MCF 10A (cell line): ENCODE measurements at regions not wholly inside any gene's neighbourhood (a gene's known extent, or its start where the extent isn't known, plus 50 kb on each side); places are given as distances from the start of the nearest gene placed in this dataset.

ENCODE experiments used
- BruUV-seq: library from RNA; stranded (reverse); fragments of 400-500 nt; replicated peaks from 2 replicates; lab custom pipeline; 2021; lab: Mats Ljungman, UMichigan
- CTCF ChIA-PET: fragments of 300-600 bp; sonication (Branson Sonifier 250); formaldehyde crosslinking; extraction: SDS; loops from one replicate; lab custom pipeline; 2021; ENCODE audit warnings: antibody characterized with exemption, inconsistent platforms; lab: Yijun Ruan, JAX
- POLR2A ChIA-PET: fragments of 300-600, 350-650 bp; sonication (Branson Sonifier 250); formaldehyde crosslinking; extraction: SDS; loops from one replicate; lab custom pipeline; 2020; ENCODE audit warnings: antibody characterized with exemption, inconsistent platforms; lab: Yijun Ruan, JAX
- DNase-seq: peaks from one replicate; pipeline ENCODE4 v3.0.0-alpha.2; 2018; ENCODE audit not compliant: unreplicated experiment
- H3K27ac Mint-ChIP-seq: one replicate; pipeline ENCODE4 v1.8.0; 2022; ENCODE audit warnings: mild to moderate bottlenecking, low read depth, mixed read lengths; ENCODE audit not compliant: unreplicated experiment
- H3K27me3 Mint-ChIP-seq: one replicate; pipeline ENCODE4 v1.8.0; 2022; ENCODE audit warnings: mixed read lengths; ENCODE audit not compliant: insufficient read depth, unreplicated experiment
- H3K36me3 Mint-ChIP-seq: one replicate; pipeline ENCODE4 v1.8.0; 2022; ENCODE audit warnings: mild to moderate bottlenecking, moderate library complexity, mixed read lengths; ENCODE audit not compliant: insufficient read depth, unreplicated experiment
- H3K4me1 Mint-ChIP-seq: one replicate; pipeline ENCODE4 v1.8.0; 2022; ENCODE audit warnings: mixed read lengths; ENCODE audit not compliant: insufficient read depth, unreplicated experiment
- H3K4me3 Mint-ChIP-seq: one replicate; pipeline ENCODE4 v1.8.0; 2022; ENCODE audit warnings: mild to moderate bottlenecking, moderate library complexity, mixed read lengths; ENCODE audit not compliant: unreplicated experiment
- H3K9me3 Mint-ChIP-seq: one replicate; pipeline ENCODE4 v1.8.0; 2022; ENCODE audit warnings: mixed read lengths; ENCODE audit not compliant: unreplicated experiment
- CTCF ChIP-seq: fragments of 200-600 bp; IDR thresholded peaks from one replicate; pipeline ENCODE4 v1.8.0; 2022; ENCODE audit warnings: antibody characterized with exemption, mild to moderate bottlenecking; ENCODE audit not compliant: unreplicated experiment
- intact Hi-C: fragments of 100-400 bp; cut with micrococcal nuclease; formaldehyde crosslinking; loops from 2 replicates; pipeline ENCODE4 v1.14.1; 2022

DNA sequence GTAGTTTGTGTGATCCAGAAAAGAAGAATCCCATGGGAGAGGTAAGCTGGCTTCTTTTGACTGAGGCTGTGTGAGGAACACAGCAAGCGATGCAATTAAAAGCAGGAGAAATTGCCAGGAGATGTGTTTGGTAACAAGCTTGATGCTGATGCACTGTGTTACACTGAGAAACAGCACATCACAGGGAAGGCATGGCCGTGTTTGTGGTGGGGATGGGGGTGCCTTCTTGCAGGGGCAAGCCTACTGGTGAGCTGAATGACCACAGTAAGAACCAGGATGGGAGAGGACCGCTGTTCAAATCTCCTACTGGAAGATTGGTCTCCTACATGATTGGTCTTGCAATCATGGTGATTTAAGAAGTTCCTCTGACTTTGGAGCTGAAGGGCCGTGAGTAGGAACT is 477.7 kb upstream of the HS6ST1 start:
- Mint-ChIP-seq H3K4me1 (no peaks in the 10 kb centered on the region), H3K36me3 (no peaks in the 10 kb centered on the region), H3K27ac (no peak overlapping the region), H3K27me3 (no peaks in the 10 kb centered on the region), H3K4me3 (no peak overlapping the region), H3K9me3 (no peaks in the 10 kb centered on the region)
- ChIA-PET CTCF (no interaction called here), POLR2A (interaction anchor here (0.7 kb wide), 1 partner anchor 162 kb away, joined by 3 read pairs; no protein-coding TSS in a partner anchor)
- BruUV-seq, result no TSS peak
- no peak for DNase-seq
- intact Hi-C loops, result no loop called here
- no peak for TF ChIP-seq CTCF

- intact Hi-C loops, result no loop called here
- no peaks in the 10 kb centered on the region for H3K27me3 Mint-ChIP-seq
- no peaks in the 10 kb centered on the region for H3K9me3 Mint-ChIP-seq
- CTCF ChIA-PET, result interaction anchor here (2.1 kb wide), 1 partner anchor 41 kb away, joined by 4 read pairs; no protein-coding TSS in a partner anchor
- no peak for TF ChIP-seq CTCF
- no peaks in the 10 kb centered on the region for H3K36me3 Mint-ChIP-seq
- BruUV-seq, result no TSS peak
- no peak overlapping the region for H3K27ac Mint-ChIP-seq
- no peaks in the 10 kb centered on the region for H3K4me1 Mint-ChIP-seq
- H3K4me3 Mint-ChIP-seq, result no peak overlapping the region
- no peak for DNase-seq
- POLR2A ChIA-PET, result no interaction called here
These were observed 478.4 kb upstream of the HS6ST1 start for GRCh38 chr2:128797092-128797491.

DNA sequence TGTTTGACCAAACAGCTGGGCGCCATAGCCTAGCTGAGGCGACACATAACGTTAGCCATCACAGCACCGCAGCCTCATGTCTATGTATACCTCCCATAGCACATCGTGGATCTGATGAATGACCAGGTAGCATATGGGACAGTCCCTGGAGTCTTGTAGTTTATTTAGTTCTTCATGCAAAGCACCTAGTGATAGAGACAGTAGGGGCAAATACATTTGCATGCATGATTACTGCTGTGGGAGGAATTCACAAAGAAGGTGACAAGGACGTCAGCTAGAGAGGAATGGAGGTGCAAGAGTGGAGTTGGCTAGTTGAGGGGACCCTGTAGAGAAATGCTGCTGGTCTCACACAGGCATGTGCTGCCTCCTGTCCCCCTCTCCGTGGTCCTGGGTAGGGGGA is 478.9 kb upstream of the HS6ST1 start:
- CTCF ChIA-PET, result interaction anchor here (2.1 kb wide), 1 partner anchor 41 kb away, joined by 4 read pairs; no protein-coding TSS in a partner anchor
- BruUV-seq, result no TSS peak
- Mint-ChIP-seq H3K27ac (no peak overlapping the region), H3K4me1 (no peaks in the 10 kb centered on the region), H3K9me3 (no peaks in the 10 kb centered on the region), H3K36me3 (no peaks in the 10 kb centered on the region), H3K27me3 (no peaks in the 10 kb centered on the region), H3K4me3 (no peak overlapping the region)
- TF ChIP-seq CTCF, result no peak
- POLR2A ChIA-PET, result no interaction called here
- no peak for DNase-seq
- intact Hi-C loops, result no loop called here

- TF ChIP-seq CTCF, result no peak
- H3K27ac Mint-ChIP-seq, result no peak overlapping the region
- intact Hi-C loops, result no loop called here
- no peak overlapping the region for H3K4me3 Mint-ChIP-seq
- ChIA-PET POLR2A (no interaction called here), CTCF (interaction anchor here (2.1 kb wide), 1 partner anchor 42 kb away, joined by 4 read pairs; no protein-coding TSS in a partner anchor)
- no TSS peak for BruUV-seq
- H3K27me3 Mint-ChIP-seq, result no peaks in the 10 kb centered on the region
- H3K4me1 Mint-ChIP-seq, result no peaks in the 10 kb centered on the region
- no peaks in the 10 kb centered on the region for H3K9me3 Mint-ChIP-seq
- no peak for DNase-seq
- no peaks in the 10 kb centered on the region for H3K36me3 Mint-ChIP-seq
These were observed 479.3 kb upstream of the HS6ST1 start for GRCh38 chr2:128797937-128798336.
